C1 segment of cervical spinal cord (tissue), 14 donors: ENCODE measurements at regions not wholly inside any gene's neighbourhood (a gene's known extent, or its start where the extent isn't known, plus 50 kb on each side); places are given as distances from the start of the nearest gene placed in this dataset.

Source experiments
- DNase-seq, 14 donors: peaks; one replicate each; lab custom pipeline; 2025; lab: John Stamatoyannopoulos, UW

DNA sequence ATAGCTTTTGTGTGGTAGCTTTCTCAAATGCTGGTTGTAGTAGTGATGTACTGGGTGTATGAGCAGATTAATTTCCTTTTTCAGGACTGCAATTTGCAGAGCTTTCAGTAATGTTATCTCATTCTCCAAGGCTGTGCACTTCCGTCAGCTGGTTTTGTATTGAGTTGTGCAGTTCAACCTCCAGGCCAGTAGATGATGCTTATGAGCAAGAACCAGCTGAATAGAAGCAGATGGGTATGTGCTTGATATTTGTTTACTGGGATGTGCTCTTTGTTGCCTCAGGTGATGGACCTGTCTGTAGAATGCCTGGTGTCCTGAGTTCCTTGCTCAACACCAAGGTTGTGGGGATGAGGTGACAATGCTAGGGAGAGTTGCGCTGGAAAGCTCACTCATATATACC is 462.8 kb downstream of the PCDH18 start:
- DNase-seq: no peak

DNA sequence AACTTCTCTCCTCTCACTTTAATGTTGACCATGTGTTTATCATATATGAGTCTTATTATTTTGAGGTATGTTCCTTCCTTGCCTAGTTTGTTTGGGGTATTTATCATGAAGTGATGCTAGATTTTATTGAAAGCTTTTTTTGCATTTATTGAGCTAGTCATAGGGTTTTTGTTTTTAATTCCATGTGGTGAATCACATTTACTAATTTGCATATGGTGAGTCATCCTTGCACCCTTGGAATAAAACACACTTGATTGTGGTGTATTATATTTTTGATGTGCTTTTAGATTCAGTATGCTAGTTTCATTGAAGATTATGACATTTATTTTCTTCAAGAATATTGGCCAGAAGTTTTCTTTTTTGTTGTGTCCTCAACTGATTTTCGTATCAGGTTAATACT is 464.6 kb downstream of the PCDH18 start:
- no peak for DNase-seq

DNA sequence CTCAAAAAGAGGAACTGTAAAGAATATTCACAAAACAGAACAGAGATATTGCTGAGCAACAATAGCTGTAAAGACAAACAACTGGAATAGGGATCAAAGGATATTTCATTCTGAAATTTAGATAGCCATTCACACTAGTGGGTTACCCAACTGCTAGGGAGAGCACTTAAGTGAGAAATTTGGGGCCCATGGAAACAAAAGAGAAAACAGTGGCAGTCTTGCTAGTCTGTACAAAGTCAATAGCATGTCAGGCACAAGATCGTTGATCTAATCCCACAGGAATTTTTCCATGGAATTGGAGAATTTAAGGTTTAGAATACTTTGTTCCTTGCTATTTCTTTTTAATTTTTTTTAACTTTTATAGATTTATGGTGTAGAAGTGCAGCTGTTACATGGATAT is 467.0 kb downstream of the PCDH18 start:
- DNase-seq: no peak

DNA sequence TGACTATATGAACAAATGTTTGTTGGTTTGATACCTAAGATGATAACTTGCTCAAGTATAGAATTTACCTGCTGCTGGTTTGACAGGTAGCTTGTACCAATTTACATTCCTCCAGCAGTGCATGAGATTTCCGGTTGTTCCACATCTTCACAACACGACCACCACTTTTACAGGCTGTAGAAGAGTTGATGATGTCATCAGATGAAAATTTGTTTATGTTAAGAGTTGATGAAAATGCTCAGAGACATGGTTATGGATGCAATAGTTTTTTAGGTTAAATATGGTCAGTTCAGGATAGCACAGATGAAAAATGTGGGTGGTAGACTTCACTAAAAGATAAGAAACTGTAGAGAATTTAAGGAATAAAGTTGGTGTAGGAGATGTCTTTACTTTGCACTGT is 468.3 kb downstream of the PCDH18 start:
- no peak for DNase-seq

DNA sequence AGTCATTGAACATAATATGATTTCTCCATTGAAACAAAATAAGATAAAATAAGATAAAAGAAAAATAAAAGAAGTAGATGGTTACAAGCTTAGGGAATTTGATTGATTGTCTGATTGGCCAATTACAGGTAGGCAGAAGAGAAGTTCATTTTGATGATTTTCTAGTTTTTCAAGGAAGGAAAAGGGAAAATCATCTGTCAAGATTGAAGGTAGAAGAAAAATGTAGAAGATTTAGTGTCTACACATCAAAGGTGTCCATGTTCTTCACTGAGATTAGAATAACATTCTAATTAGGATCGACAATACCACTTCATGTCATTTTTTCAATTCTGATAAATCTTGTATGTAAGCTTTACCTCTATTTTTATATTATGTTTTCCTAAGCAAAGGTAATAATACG is 489.1 kb downstream of the PCDH18 start:
- no peak for DNase-seq

DNA sequence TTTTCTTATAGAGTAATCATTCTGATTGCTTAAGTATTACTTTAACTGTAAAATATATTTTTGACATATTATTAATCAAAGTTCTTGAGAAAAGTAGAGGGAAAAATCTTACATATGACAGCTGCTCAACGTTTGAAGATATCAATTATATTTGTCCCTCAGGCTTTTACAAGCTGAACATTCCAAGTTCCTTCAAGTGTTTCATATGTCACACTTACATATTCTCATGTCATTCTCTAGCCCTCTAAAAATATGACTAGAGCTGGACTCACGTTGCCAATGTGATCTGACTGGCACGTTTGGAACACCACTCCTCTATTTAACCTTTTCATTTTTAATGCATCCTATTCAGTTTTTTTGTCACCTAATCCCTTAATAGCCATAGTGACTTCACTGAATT is 492.9 kb downstream of the PCDH18 start:
- DNase-seq: no peak

DNA sequence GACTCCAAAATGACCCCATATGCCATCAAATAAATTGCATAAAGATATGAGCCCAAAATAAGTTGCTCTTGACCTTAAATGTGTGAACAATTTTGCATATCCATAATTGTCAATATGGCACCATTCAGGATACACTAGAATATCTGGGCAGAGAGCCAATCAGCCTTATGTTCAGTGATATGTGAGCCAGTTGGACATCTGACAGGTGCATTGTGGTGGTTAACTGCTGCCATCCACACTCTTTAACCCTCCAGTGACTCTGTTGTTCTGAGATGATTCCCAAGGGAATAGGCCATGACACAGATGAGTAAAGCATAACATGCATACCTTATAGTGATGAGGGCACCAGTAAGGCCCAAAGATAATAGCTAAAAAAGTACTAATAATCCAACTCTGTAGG is 500.1 kb downstream of the PCDH18 start:
- no peak for DNase-seq

DNA sequence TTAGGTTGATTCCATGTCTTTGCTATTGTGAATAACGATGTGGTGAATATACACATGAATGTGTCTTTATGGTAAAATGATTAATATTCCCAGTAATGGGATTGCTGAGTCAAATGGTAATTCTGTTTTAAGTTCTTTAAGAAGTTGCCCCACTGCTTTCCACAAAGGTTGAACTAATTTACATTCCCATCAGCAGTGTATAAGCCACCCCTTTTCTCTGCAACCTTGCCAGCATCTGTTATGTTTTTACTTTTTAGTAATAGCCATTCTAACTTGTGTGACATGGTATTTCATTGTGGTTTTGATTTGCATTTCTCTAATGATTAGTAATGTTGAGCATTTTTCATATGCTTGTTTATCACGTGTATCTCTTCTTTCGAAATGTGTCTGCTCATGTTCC is 503.3 kb downstream of the PCDH18 start:
- no peak for DNase-seq

DNA sequence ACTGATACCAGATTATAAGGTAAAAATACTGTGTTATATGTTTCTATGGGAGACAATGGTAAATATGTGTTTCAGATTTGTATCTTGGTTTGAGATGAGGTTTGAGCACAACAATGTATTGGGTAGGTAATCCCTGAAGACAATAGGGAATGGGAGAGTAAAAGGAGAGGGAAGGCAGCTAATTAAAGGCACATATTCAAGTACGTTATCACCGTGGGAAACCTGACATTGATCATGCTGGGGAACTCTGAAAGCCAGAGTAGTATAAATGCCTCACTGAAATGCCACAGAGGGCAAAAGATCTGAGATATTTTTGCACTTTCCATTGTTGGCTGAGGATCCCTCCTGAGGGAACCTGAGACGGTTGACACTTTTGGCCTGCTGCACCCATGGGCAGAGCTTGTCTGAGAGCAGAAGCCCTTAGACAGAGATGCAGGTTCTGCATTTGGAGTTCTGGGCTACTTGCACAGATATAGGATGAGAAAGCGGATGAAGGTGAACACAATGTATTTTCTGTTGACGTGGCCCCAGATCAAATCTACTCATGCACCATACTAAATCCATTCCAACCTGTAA is 506.7 kb downstream of the PCDH18 start:
- no peak for DNase-seq

DNA sequence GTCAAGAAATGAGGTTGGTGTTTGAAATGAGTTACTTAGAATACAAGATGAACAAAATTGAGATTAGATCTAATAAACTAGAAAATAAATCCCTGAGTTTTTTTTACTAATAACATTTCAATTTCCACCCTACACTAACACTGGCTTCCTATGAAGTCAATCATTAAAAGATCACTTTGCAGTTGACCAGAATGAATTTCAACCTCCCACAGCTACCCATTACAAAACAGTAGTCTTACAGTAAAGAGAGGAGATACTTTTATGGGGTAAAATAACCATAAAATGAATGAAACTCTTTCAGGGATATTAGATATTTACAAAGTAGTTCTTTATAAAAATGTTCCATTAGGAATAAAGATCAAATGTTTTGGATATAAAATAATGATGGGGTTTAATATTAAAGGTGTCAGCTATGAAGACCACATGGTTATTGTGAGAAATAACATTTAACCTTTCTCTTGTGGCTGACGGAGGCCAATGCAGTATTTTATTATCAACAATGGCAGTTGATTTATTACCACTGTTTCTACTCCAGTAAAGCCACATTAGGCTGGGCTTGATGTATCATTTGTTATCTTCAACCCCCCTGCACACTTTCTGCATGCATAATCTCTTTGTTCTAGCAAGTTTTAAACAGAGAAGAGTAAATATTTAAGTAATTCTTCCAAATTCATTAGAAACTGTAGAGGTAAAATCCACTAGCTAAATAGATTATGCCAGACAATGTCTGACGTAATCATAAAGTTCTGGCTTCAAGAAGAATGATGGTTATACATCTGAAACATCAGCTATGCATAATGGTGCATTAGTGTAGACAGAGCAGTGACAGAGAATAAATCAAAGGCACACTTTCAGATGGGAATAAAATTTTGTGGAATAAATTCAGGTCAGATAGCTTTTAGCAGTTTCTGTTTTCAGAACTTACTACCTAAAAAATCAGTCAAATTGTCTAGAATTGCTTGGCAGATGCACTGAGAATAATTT is 516.6 kb downstream of the PCDH18 start:
- DNase-seq: no peak

DNA sequence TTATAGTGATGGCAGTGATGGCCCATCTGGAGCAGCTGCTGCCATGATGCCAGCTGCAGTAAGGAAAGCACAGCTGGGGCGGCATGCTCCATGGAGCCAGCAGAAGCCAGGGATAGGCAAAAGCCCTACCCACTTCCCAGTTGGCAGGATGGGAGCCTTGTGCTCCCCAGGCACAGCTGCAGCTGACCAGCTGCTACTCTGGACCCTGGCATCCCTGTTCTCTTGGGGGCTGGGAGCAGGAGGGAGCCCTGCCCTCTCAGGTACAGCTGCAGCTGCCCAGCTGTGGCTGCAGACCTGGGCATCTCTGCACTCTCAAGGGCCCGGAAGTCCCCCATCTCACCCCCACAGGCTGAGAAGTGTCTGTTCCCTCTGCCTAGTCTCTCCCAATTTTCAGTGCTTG is 531.9 kb downstream of the PCDH18 start:
- no peak for DNase-seq

DNA sequence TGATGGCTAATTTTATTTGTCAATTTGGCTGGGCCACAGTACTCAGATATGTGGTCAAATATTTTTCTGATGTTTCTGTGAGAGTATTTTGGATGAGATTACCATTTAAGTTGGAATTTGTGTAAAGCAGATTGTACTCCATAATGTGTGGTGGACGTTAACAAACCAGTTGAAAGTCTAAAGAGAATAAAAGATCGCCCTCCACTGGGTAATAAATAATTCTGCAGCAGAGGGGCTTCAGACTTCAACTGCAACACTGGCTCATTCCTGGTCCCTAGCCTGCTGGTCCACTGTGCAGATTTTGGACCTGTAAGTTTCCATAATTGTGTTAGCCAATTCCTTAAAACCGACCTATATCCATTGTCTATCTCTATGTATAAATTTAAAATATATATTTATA is 540.3 kb downstream of the PCDH18 start:
- no peak for DNase-seq

DNA sequence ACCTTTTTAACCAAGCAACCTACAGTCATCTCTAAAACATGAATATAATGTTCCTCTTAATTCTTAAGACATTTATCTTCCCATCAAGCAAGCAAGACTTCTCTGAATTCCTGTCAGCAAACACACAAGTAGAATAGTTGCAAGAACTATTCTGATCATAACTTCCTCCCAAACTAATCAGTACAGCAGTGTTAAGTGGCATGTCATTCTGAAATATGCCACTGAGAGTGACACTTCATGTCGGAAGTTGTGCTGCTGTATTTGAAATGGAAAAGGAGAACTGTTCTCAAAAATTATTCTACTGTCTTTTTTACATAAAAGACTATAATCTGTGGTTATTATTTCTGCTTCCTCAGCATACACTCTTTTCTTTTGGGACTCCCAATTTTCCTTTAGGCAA is 546.6 kb downstream of the PCDH18 start:
- no peak for DNase-seq

DNA sequence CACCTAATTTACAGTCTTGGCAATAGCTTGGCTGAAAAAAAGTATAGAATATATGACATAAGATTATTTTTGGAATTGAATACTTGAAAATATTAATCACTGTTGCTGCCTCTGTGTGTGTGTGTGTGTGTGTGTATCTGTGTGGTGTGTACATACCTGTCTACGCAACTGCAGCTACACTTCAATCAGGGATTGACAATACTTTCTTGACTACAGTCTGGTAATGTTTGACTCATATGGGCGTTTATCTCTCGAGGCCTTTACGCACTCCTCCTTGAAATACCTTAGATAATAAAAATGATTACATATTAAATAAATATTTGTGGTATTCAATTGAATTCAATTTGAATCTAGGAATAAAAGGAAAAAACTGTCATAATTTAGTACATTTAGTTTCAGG is 565.2 kb downstream of the PCDH18 start:
- DNase-seq: no peak

DNA sequence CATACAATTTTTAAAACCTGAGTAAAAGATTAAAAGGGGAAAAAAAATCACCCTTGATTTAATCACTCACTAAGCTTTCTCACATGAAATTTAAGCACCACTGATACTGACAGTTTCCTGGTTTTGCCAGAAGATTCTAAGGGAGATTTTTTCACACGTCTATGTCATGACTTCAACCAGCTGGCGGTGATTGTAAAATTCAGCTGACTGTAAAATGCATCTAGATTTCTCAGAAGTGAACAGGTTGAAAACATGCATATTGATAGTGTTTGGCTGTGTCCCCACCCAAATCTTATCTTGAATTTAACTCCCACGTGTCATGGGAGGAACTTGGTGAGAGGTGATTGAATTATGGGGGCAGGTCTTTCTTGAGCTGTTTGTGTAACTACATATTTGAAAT is 566.8 kb downstream of the PCDH18 start:
- DNase-seq: no peak

DNA sequence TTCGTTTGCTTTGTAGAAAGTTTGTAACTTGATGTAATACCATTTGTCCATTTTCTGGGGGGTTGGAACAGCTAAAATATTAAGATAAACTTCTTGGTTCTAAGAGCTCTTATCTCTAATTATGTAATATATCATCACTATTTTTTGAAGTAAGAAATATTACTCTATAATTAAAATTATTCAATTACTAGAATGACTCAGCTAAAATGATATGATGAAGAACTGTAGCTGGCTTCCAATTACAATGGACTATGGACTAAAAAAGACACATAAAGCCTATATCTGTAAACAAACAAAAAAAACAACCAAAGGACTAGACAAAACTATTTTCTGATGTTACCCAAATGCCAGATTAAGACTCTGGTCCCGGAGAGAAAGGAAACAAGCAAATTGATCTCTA is 569.4 kb downstream of the PCDH18 start:
- no peak for DNase-seq

DNA sequence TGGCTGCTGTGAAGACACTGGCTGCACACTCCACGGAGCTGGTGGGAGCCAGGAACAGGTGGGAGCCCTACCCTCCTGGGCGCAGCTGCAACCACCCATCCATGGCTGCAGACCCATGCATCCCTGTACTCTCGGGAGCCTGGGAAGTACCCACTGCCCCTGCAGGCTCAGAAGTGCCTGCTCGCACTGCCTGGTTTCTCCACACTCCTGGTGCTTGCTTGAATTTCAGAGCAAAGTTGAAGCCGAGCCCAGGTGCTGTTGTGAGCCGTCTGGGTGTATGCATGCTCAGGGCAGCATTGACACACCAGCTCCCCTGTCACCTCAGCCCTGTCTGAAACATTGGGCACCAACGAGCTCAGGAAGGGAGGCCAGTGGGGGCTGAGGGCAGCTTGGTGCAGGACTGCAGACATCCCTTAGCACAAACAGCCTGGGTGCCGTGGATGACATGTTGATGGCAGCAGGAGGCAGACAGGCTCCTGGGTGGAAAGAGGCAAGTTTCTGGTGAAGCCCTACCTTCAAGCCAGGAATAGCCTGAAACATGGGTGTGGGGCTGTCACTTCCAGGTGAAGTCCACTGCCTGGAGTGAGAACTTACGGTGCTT is 585.9 kb downstream of the PCDH18 start:
- DNase-seq: no peak

DNA sequence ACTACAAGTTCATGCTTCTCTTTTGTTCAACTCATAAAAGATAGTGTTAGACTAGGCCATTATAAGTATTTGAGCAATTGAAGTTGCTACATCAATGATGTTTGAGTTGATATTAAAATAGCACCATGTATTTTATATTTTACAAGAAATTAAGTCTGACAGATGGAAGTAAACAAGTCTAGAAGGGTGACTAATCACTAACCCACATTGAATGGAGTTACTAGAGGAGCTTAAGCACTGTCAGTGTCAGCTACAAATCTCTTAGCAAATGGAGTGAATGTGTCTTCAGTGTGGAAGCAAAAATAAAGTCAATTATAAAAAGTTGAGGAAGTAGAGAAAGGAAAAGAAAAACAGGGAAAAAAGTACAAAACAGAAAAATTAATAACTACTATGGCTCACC is 592.5 kb downstream of the PCDH18 start:
- DNase-seq: no peak

DNA sequence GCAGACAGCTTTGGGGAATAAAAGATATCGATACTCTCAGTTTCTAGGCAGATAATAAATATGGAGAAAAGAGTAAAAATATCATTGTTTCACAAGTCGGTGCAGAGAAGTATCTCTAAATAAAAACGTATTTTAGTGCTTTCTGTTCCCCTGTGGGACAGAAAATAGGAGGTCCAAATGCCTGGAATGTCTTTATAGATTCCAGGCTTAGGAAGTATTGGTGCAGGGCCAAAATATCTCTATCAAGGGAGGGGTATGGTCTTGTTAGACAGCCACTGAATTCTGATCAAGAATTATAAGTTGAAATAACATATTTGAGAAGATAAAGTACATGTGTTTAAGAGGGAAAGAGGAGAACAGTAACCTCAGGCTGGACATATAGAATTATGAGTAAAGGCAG is 596.4 kb downstream of the PCDH18 start:
- no peak for DNase-seq

DNA sequence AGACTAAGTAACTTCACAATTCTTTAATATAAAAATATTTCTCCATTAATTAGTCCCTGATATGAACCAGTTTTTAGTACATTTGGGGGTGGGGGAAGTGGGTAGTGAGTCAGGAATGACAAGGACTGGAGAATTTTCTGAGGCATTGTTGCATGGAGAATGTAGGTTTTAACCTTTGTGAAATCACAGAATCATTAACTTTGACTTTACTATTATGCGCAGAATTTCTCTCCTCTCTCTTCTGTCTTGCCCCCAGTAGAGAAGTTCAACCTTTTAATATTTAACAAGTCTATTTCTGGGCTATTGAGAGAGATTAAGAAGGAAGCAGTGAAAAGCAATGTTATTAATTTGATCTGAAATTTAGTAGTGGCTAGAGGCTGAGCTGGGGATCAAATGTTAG is 597.0 kb downstream of the PCDH18 start:
- DNase-seq: no peak

DNA sequence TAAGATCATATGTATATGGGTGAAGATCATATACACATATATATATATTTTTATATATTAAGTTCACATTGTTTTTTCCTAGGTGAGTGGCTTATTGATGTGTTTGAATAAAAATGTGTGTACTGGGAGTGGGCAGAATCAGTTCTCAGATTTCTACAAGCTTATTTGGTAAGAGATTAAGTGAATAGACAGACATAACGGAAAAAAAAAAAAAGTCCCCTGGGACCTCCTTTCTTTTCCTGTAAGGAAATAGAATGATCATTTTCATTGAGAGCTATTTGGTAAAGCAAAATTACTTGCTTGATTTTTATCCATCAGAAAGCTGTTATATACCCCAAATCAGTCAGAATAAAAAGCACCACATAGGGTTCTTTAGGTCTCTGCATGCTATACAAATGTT is 597.7 kb downstream of the PCDH18 start:
- DNase-seq: no peak

DNA sequence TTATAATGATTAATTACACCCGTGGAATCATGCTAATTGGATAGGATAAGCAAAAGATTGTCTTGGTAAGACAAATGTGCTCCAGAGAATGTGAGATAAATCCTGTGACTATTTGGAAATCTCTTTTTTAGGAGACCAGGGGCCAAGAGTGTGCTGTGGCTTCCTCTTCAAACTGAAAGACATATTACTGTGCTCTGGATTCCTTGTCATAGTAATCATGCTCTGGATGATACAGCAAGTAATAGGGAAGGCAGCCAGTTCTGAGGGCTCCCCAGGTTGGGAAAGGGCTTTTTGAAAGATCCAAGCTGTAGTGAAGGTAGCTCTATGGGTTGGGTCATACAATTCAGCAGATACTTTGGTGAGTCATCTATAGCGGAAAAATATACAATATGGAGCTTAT is 600.5 kb downstream of the PCDH18 start:
- DNase-seq: no peak

DNA sequence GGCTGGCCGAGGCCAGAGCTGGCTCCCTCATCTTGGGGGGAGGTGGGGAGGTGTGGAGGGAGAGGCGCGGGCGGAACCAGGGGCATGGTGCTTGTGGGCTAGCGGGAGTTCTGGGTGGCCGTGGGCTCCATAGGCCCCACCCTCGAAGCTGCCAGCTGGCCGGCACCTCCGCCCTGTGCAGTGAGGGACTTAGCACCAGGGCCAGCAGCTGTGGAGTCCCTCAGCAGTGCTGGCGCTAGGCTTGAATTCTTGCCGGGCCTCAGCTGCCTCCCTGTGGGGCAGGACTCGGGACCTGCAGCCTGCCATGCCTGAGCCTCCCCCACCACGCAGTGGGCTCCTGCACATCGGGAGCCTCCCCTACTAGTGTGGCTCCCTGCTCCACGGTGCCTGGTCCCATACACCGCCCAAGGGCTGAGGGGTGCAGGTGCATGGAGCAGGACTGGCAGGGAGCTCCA is 603.3 kb downstream of the PCDH18 start:
- no peak for DNase-seq
